GM12875 (cell line): ENCODE measurements at regions not wholly inside any gene's neighbourhood (a gene's known extent, or its start where the extent isn't known, plus 50 kb on each side); places are given as distances from the start of the nearest gene placed in this dataset.

Experiments used
- H3K4me3 ChIP-seq: one replicate; pipeline ENCODE4 v1.5.1; 2011; ENCODE audit warnings: low read depth, low read length, control low read depth
- CTCF ChIP-seq: IDR thresholded peaks from 2 replicates; pipeline ENCODE4 v1.5.1; 2011; ENCODE audit warnings: low read depth, mild to moderate bottlenecking, control low read depth, inconsistent platforms, low read length, moderate library complexity, borderline replicate concordance; ENCODE audit not compliant: insufficient read depth

- TF ChIP-seq CTCF = no peak
- H3K4me3 ChIP-seq = no peak overlapping the region
Observed at GRCh38 chr3:55159711-55160110, 231.9 kb upstream of the LRTM1 start.

- H3K4me3 ChIP-seq = no peak overlapping the region
- no peak for TF ChIP-seq CTCF
Observed at GRCh38 chr3:55159016-55159415, 231.2 kb upstream of the LRTM1 start.

- no peak overlapping the region for H3K4me3 ChIP-seq
- TF ChIP-seq CTCF = no peak
Observed at GRCh38 chr3:55158345-55158744, 230.5 kb upstream of the LRTM1 start.

- H3K4me3 ChIP-seq = no peak overlapping the region
- TF ChIP-seq CTCF = no peak
Observed at GRCh38 chr3:55157731-55158130, 229.9 kb upstream of the LRTM1 start.

GRCh38 chr3:55156851-55157650, 229.2 kb upstream of the LRTM1 start:
- no peak for TF ChIP-seq CTCF
- no peak overlapping the region for H3K4me3 ChIP-seq

GRCh38 chr3:55147856-55148720, 220.2 kb upstream of the LRTM1 start:
- no peak overlapping the region for H3K4me3 ChIP-seq
- no peak for TF ChIP-seq CTCF

- no peak overlapping the region for H3K4me3 ChIP-seq
- TF ChIP-seq CTCF = no peak
Observed at GRCh38 chr3:55147406-55147805, 219.5 kb upstream of the LRTM1 start.
